COLO668 (cell line): ENCODE measurements at regions not wholly inside any gene's neighbourhood (a gene's known extent, or its start where the extent isn't known, plus 50 kb on each side); places are given as distances from the start of the nearest gene placed in this dataset.
"Not testable (repeated sequence)": the region's sequence is repeated elsewhere in the genome, so short reads cannot be mapped to it uniquely, and the experiment has no call there.

Source experiments
- DNase-seq: peaks from one replicate; lab custom pipeline; 2025; ENCODE audit not compliant: unreplicated experiment; lab: John Stamatoyannopoulos, UW

DNA sequence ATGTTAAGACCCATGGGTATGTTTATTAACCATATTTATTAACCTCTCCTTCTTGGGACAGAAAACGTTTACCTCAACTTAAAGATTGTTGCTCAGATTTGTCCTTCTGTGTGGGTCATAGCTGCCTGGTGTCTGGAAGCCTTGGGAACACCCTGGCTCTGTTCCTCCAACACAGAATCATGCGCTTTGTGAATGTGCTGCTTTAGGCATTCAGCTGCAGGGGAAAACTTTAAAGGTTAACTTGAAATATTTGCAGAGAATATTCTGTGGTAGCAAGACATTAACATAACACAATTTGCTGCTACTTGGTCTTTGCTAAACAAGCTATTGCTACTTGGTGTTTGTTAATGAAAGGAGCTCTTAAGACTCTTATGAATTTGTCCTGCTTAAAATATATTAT, 50.5 kb upstream of the THOC3 start:
- DNase-seq, result not testable (repeated sequence)

- not testable (repeated sequence) for DNase-seq
Observed at GRCh38 chr5:176020852-176021251, 52.7 kb upstream of the THOC3 start.

- not testable (repeated sequence) for DNase-seq
Observed at GRCh38 chr5:176023535-176023934, 55.4 kb upstream of the THOC3 start.

- DNase-seq, result not testable (repeated sequence)
Observed at GRCh38 chr5:176029445-176029844, 61.3 kb upstream of the THOC3 start.

DNA sequence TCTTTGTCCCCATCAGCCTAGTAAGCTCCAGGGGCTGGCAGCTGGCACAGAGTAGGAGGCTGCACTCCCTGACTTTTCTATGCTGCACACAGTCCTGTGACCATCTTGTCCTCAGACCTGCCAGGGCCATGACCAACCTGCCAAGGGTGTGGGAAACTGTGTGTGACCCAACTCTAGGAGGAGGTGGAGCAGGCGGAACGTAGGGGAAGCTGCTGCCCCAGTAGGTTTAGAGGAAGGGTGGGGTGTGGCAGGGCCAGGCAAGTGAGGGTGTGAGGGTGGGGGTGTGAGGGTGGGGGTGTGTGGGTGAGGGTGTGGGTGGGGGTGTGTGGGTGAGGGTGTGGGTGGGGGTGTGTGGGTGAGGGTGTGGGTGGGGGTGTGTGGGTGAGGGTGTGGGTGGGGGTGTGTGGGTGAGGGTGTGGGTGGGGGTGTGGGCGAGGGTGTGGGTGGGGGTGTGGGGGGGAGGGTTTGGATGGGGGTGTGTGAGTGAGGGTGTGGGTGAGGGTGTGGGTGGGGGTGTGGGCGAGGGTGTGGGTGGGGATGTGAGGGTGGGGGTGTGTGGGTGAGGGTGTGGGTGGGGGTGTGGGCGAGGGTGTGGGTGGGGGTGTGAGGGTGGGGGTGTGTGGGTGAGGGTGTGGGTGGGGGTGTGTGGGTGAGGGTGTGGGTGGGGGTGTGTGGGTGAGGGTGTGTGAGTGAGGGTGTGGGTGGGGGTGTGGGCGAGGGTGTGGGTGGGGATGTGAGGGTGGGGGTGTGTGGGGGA, 62.4 kb upstream of the THOC3 start:
- DNase-seq, result not testable (repeated sequence)

DNA sequence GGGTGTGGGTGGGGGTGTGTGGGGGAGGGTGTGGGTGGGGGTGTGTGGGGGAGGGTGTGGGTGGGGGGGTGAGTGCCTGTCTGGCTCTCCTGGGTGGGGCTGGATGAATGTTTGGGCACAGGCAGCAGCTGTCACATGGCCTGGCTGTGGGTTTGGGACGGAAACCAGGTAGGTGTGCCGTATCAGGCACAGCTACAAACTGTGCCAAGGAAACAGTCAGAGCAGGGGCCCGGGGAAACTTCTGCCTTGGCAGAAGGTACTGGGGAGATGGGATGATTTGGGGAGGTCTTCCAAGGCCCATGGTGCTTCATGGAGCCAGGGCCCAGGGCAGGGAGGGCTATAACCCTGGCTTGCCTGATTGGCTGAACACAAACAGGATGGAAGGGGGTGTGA, 63.0 kb upstream of the THOC3 start:
- DNase-seq, result not testable (repeated sequence)

- not testable (repeated sequence) for DNase-seq
Observed at GRCh38 chr5:176033186-176033585, 65.1 kb upstream of the THOC3 start.

DNA sequence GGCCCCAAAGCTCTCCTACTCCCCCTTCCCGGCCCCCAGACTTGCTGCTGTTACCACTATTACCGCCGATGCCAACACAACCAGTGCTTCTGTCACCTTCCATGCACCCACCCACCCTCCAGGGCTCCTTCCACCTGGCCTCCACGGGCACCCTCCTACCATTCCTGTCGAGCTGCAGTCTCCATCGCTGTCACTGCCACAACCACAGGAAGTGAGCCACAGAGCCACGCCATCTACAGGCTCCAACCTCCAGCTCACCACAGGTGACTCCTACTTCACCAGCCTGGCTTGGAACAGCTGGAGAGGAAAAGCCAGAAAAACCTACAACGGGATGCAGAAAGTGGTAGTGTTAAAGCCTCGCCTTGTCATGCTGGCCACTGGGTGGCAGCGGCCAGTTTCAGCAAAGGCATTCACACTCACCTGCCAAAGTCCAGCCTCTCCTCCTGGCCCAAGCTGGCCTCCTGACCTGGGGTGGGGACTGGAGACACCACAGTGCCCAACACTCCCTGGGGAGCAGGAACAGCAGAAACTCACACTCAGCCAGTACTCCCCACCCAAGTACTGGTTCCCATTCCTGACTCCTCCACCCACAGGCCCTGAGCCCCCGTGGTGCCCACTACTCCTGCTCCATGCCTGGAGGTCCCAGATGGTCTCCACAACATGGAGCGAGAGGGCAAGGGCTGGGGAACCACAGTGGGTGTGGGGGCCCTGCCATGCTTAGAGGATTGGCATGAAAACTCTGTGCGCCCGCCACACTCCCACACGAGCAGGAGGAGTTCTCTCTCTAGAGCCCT, 66.5 kb upstream of the THOC3 start:
- not testable (repeated sequence) for DNase-seq

GRCh38 chr5:176035201-176035530, 67.1 kb upstream of the THOC3 start:
- not testable (repeated sequence) for DNase-seq

- not testable (repeated sequence) for DNase-seq
Observed at GRCh38 chr5:176035816-176036308, 67.7 kb upstream of the THOC3 start.

GRCh38 chr5:176036391-176036790, 68.3 kb upstream of the THOC3 start:
- DNase-seq, result not testable (repeated sequence)

DNA sequence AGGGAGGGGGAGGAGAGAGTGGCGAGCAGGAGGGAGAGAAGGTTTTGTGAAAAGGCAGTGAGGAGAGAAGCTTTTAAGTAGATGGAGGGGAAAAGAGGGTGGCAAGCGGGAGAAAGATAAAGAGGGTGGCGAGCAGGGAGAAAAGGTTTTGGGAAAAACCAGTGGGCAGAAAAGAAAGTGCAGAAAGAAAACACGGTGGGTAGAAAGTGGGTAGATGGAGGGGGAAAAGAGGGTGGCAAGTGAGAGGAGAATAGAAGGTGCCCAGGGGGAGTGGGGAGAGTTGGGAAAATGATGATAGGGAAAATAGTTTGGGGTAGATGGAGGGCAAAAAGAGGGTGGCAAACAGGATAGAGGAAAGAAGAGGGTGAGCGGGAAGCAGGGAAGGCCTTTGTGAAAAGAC, 69.1 kb upstream of the THOC3 start:
- not testable (repeated sequence) for DNase-seq

GRCh38 chr5:176040105-176040801, 72.1 kb upstream of the THOC3 start:
- DNase-seq, result not testable (repeated sequence)

DNA sequence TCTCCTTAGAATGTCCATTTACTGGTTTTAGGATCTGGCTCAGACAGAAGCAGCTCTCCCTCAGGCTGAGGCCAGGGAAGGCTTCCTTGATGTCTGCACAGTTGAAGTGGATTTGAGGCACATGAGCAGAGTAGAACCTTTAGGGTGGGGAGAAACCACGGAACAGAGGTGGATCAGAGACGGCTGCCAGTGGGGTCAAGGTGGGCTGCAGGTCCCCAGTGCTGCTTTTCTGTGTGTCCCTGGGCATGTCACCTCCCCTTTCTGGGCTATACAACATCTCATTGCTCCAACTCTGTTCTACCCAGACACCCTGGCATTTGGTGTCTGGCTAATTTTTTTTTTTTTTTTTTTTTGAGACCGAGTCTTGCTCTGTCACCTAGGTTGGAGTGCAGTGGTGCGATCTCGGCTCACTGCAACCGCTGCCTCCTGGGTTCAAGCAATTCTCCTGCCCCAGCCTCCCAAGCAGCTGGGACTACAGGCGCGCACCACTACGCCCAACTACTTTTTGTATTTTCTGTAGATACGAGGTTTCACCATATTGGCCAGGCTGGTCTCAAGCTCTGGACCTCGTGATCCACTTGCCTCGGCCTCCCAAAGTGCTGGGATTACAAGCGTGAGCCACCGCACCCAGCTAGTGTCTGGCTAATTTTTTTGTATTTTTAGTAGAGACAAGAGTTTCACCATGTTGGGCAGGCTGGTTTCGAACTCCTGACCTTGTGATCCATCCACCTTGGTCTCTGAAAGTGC, 73.3 kb upstream of the THOC3 start:
- DNase-seq, result not testable (repeated sequence)

DNA sequence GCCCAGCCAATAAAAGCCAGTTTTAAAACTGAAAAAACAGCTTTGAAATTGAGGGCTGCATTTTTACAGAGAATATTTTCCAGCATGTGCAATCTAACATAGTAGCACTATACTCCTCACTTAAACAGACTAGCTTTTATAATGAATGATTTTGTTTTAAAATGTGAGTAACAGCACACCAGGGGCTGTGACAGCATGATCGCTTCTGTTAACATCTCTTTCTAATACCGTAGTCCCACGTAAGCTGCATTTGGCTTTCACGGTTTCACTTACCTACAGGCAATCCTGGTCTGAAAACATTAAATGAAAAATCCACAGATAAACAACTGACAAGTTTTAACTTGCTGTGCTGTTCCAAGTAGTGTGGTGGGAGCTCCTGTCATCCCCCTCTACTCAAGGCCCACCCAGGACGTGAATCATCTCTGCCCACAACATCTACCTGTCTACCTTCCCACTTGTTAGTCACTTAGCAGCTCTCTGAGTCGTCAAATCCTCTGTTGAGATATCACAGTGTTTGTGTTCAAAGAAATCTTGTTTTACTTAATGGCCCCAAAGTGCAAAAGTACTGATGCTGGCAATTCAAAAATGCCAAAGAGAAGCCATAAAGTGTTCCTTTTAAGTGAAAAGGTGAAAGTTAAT, 74.0 kb upstream of the THOC3 start:
- not testable (repeated sequence) for DNase-seq

GRCh38 chr5:176043252-176043829, 75.2 kb upstream of the THOC3 start:
- DNase-seq, result not testable (repeated sequence)

DNA sequence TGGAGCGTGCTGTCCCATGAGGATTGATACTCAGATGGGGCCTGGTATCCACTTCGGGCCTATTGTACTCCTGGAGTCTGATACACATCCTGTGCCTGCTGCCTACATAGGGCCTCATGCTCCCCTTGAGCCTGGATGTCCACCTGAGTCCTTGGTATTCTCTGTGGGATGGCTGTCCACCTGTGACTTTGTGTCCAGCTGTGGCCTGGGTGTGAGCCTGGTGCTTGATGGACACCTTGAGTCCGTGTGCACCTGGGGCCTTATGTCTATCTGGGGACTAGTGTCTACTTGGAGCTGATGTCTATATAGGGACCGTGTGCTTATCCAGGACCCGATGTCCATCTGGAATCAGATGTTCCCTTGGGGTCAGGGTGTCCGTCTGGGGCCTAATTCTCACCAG, 75.9 kb upstream of the THOC3 start:
- DNase-seq, result not testable (repeated sequence)

DNA sequence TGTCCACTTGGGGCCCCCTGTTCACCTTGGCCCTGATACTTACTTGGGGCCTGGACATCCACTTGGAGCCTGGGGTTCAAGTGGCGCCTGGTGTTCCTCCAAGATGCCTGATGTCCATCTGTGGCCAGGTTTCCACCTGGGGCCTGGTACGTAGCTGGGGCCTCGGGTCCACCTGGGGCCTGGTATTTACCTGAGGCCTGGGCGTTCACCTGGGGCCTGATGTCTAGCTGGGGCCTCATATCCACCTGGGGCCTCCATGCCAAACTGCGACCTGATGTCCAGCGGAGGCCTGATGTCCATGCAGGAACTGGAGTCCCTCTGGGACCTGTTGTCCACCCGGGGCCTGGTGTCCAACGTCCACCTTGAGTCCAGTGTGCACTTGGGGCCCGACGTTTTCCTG, 76.3 kb upstream of the THOC3 start:
- not testable (repeated sequence) for DNase-seq

GRCh38 chr5:176045442-176045841, 77.3 kb upstream of the THOC3 start:
- not testable (repeated sequence) for DNase-seq

- not testable (repeated sequence) for DNase-seq
Observed at GRCh38 chr5:176048671-176049070, 80.6 kb upstream of the THOC3 start.
